ENCODE measurements at regions not wholly inside any gene's neighbourhood (a gene's known extent, or its start where the extent isn't known, plus 50 kb on each side); places are given as distances from the start of the nearest gene placed in this dataset.

DNA sequence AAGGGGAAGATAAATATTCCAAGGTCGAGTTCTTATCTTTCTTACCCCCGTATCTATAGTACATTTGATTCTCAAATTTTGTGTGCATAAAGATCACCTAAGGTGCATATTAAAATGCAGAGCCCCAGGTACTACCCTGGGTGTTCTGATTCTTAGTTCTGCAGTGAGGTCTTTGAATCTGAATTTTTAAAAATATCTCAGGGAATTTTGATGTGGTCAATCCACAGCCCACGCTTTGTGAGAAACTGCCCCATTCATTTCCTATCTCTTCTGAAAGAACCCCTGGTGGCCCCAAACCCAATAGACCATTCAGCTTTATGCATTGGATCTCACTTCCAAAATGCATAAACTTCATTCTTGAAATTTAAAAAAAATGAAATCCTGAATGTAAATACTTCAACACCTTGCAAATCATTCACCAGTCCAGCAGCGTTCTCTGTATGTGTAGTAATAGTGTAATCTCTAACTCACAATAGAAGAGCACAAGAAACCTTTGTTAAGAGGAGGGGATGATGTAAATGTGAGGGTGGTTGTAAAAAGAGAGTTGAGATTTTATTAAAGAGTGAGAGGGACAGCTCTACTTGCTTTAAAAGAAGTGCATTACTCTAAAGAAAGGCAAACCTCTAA, 108.8 kb upstream of the ZP4 start:
- Histone ChIP-seq H3K9me3 (ENCODE audit: insufficient read depth, low read length, severe bottlenecking) (no peaks in the 10 kb centered on the region), H3K4me1 (ENCODE audit: insufficient read depth, low read length) (no peaks in the 10 kb centered on the region), H3K36me3 (ENCODE audit: insufficient read depth, low read length) (no peaks in the 10 kb centered on the region), H3K27me3 (ENCODE audit: insufficient read depth, low read length, poor library complexity) (no peaks in the 10 kb centered on the region), H3K9ac (ENCODE audit: low read depth, low read length) (no peak overlapping the region), H3K79me2 (ENCODE audit: insufficient read depth, low read length) (no peaks in the 10 kb centered on the region), H2AFZ (ENCODE audit: low read depth, low read length) (no peak overlapping the region), H3K27ac (ENCODE audit: low read length) (no peak overlapping the region), H3K4me3 (ENCODE audit: low read depth in 1 of 2, low read length in 2 of 2) (no peak overlapping the region), H4K20me1 (ENCODE audit: insufficient read depth, low read length) (no peaks in the 10 kb centered on the region), H3K4me2 (ENCODE audit: insufficient read depth, low read length) (no peak overlapping the region)
- DNase-seq (no peak), ATAC-seq (ENCODE audit: insufficient read depth, low read depth) (no peak)
- no peak for TF ChIP-seq EZH2 (IDR thresholded peaks at IDR 0.05; ENCODE audit: borderline replicate concordance, low read depth, low read length, severe bottlenecking)
- TF ChIP-seq, protein P1, sequence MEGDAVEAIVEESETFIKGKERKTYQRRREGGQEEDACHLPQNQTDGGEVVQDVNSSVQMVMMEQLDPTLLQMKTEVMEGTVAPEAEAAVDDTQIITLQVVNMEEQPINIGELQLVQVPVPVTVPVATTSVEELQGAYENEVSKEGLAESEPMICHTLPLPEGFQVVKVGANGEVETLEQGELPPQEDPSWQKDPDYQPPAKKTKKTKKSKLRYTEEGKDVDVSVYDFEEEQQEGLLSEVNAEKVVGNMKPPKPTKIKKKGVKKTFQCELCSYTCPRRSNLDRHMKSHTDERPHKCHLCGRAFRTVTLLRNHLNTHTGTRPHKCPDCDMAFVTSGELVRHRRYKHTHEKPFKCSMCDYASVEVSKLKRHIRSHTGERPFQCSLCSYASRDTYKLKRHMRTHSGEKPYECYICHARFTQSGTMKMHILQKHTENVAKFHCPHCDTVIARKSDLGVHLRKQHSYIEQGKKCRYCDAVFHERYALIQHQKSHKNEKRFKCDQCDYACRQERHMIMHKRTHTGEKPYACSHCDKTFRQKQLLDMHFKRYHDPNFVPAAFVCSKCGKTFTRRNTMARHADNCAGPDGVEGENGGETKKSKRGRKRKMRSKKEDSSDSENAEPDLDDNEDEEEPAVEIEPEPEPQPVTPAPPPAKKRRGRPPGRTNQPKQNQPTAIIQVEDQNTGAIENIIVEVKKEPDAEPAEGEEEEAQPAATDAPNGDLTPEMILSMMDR (IDR thresholded peaks at IDR 0.05; ENCODE audit: borderline replicate concordance, extremely low read depth, low read length, poor library complexity, severe bottlenecking) = no peak

DNA sequence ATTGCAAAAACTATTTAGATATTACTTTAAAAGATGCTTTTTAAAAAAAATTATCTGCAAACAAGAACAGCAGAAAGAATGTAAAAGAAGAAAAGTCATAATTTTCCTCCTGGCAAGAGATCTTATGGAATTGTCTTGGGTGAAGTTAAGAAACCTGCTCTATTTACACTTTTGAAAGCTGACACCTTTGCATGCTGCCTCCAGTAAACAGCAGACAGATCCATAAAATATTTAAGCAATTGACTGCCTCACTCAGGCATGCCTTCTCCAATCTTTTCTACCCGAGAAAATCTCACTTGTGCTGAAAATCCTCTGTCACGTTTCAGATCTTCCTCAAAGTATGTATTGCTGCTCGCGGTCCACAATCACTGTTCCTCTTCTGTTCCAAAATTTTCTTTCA, 107.9 kb upstream of the ZP4 start:
- no peak overlapping the region for H3K9ac ChIP-seq (ENCODE audit: low read depth, low read length)

DNA sequence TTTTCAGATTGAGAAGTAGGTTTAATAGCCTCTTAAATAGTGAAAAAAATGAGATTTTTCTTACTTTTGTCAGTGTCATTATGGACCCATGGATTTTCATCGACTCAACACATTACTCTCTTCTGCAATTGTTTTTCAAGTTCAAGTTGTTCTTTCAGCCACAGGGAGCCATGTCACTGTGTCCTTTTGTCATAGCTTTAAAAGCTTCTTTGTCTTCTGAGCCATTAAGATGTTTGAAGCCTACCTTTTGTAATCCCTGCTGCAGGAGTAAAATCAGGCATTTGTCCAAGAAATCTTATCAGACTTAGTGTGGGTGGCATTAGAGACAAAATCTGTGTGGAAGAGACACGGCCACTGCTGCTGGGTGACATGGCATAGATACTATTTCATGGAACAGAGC, 92.8 kb upstream of the ZP4 start:
- no peak overlapping the region for H3K4me2 ChIP-seq (ENCODE audit: insufficient read depth, low read length)
- ATAC-seq (ENCODE audit: insufficient read depth, low read depth) = no peak
- H3K27me3 ChIP-seq (ENCODE audit: insufficient read depth, low read length, poor library complexity) = no peaks in the 10 kb centered on the region
- no peaks in the 10 kb centered on the region for H3K79me2 ChIP-seq (ENCODE audit: insufficient read depth, low read length)
- H3K4me1 ChIP-seq (ENCODE audit: insufficient read depth, low read length) = no peaks in the 10 kb centered on the region
- DNase-seq = no peak
- H4K20me1 ChIP-seq (ENCODE audit: insufficient read depth, low read length) = no peaks in the 10 kb centered on the region
- no peaks in the 10 kb centered on the region for H3K9me3 ChIP-seq (ENCODE audit: insufficient read depth, low read length, severe bottlenecking)
- H3K27ac ChIP-seq (ENCODE audit: low read length) = no peak overlapping the region
- H2AFZ ChIP-seq (ENCODE audit: low read depth, low read length) = no peak overlapping the region
- no peaks in the 10 kb centered on the region for H3K36me3 ChIP-seq (ENCODE audit: insufficient read depth, low read length)
- H3K4me3 ChIP-seq (ENCODE audit: low read depth in 1 of 2, low read length in 2 of 2) = no peak overlapping the region
- TF ChIP-seq, protein P1 (IDR thresholded peaks at IDR 0.05; ENCODE audit: borderline replicate concordance, extremely low read depth, low read length, poor library complexity, severe bottlenecking) = no peak
- TF ChIP-seq EZH2 (IDR thresholded peaks at IDR 0.05; ENCODE audit: borderline replicate concordance, low read depth, low read length, severe bottlenecking) = no peak
- no peak overlapping the region for H3K9ac ChIP-seq (ENCODE audit: low read depth, low read length)

More for the DNA sequence above, 107.9 kb upstream of the ZP4 start:
- Histone ChIP-seq H3K9me3 (ENCODE audit: insufficient read depth, low read length, severe bottlenecking) (no peaks in the 10 kb centered on the region), H3K79me2 (ENCODE audit: insufficient read depth, low read length) (no peaks in the 10 kb centered on the region), H3K4me1 (ENCODE audit: insufficient read depth, low read length) (no peaks in the 10 kb centered on the region), H4K20me1 (ENCODE audit: insufficient read depth, low read length) (no peaks in the 10 kb centered on the region), H3K4me2 (ENCODE audit: insufficient read depth, low read length) (no peak overlapping the region), H3K36me3 (ENCODE audit: insufficient read depth, low read length) (no peaks in the 10 kb centered on the region), H3K27me3 (ENCODE audit: insufficient read depth, low read length, poor library complexity) (no peaks in the 10 kb centered on the region), H3K27ac (ENCODE audit: low read length) (no peak overlapping the region), H3K4me3 (ENCODE audit: low read depth in 1 of 2, low read length in 2 of 2) (no peak overlapping the region), H2AFZ (ENCODE audit: low read depth, low read length) (no peak overlapping the region)
- TF ChIP-seq, protein P1 (IDR thresholded peaks at IDR 0.05; ENCODE audit: borderline replicate concordance, extremely low read depth, low read length, poor library complexity, severe bottlenecking) = no peak
- no peak for TF ChIP-seq EZH2 (IDR thresholded peaks at IDR 0.05; ENCODE audit: borderline replicate concordance, low read depth, low read length, severe bottlenecking)
- no peak for ATAC-seq (ENCODE audit: insufficient read depth, low read depth)
- no peak for DNase-seq

All from DND-41 (cell line).